ENCODE measurements at regions not wholly inside any gene's neighbourhood (a gene's known extent, or its start where the extent isn't known, plus 50 kb on each side); places are given as distances from the start of the nearest gene placed in this dataset.
"Not testable (repeated sequence)": the region's sequence is repeated elsewhere in the genome, so short reads cannot be mapped to it uniquely, and the experiment has no call there.

DNA sequence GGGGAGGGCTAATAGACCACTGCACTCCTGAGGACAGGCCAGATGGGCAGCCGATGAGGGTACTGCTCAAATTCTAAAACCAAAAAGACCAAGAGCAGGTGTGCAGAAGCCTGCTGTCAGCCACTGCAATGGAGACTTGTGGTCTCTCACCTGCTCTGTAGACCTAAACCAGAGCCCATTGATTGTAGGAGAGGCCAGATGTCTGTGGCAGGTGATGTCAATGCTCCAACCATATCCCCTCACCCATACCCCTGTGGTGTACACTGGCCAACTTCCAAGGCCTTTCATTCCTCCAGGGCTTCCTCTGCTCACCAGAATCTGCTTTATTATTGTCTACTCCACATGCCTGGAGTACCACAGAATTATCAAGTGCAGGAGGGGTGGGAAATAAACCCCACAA lies 116.9 kb upstream of the CHST15 start:
- no peak for DNase-seq

DNA sequence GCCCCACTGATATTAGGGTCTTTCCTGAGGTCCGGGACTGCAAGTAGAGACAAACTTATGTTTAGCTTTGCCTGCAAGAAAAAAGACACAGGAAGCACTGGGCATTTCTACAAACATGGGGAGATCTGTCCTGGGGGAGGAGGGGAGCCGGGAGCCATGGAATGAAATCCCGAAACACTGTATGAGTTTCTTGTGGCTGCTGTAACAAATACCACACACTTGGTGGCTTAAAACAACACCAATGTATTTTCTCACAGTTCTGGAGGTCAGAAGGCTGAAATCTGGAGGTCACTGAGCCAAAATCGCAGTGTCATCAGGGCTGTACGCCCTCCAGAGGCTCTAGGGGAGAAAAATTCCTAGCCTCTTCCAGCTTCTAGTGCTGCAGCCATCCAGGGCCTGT lies 114.0 kb upstream of the CHST15 start:
- DNase-seq = no peak

DNA sequence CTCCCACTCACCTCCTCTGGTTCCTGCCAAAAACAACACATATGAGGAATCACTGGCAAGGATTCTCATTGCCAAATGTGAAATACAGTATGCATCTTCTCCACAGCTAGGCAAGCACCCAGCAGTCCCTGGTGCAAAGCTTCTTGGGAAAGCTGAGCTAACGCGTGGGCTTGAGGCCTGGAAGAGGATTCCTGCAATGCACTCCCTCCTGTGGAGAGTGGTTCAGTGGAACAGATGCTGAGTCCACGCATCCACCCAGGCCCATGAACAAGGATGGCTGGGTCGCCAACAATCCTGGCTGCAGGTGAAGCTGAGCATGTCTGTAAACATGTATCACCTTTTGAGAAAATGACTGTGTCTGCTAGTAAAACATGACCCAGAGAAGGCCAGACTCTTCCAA lies 113.2 kb upstream of the CHST15 start:
- no peak for DNase-seq

DNA sequence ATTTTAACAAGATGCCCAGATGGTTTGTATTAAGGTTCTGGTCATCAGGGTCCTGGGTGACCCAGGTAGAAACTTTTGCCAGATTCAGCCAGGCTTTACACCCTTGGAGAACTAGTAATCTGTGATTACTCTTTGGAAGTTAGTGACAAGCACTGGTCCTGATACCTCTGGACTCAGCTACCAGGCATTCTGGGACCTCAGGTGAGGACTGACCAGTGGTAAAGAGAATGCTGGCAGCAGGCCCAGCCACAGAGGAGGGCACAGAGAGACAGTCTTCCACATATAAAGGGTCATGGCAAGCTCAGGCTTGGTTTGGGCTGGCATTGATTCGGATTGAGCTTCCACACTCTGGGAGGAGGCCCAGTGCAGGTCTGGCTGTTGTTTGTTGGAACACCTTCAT lies 112.0 kb upstream of the CHST15 start:
- DNase-seq = no peak

DNA sequence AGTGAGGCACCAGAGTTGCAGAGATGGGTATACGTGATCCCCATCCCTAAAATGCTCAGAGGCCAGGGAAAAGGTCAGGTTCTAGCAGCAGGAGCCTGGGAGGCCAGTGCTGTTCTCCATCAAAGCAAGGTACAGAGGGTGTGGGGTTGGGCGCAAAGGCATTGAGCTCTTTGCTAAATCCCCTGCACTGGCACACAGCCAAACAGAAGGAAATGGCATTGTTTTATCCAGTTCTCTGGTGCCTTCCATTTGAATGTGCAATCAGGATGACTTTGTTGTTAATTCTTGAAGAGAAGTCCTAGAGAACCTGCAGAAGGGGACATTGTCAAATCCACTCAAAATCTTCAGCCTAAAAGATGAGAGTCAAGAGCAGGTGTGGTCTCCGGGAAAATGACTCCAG lies 111.3 kb upstream of the CHST15 start:
- no peak for DNase-seq

DNA sequence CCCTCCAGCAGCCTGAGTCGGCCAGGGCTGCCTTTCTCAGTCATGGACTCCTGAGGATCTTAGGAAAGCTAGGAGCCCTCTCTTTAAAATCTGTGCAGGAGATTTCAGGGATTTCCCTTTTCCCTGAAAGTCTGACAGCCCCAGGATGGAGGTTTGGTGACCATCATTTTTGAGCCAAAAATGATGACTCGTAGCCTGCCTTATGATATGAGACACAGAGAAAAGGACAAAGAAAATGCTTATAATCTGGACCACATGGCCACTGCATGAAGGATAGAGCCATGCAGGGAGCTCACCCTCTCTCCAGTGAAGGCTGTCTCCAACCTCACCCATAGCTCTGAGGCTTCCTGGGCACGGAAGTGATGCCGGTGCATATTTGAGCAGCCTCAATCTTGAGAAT lies 106.6 kb upstream of the CHST15 start:
- no peak for DNase-seq

DNA sequence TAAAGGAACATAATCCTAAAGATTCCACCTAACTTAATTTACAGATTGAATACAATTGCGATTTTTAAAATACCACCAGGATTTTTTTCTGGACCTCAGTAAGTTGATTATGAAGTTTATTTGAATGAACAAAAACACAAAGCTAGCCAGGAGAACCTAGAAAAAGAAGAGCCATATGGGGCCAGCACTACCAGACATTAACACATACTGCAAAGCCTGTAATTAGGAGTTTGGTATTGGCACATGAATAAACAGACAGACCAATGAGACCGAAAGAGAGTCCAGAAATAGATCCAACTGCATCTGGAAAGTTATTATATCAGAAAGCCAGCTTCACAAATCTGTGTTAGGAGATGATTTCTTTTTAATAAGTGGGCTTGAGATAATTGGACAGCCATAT lies 105.5 kb upstream of the CHST15 start:
- no peak for DNase-seq

DNA sequence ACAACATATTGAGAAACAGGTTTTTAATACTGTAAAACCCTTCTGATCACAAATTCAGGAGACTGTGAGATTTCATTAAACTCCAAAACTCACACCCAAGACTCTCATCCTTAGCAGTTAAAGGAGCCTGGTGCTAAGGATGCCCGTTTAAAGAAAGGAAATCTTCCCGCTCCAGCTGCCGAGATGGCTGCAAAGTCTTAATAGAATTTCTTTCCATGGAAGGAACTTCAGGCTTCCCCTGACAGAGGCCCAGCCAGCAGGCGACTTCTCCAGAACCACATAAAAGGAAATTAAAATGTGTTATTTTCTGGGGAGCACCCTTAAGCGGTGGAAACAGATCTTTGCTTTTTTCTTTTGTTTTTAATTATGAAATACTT lies 104.7 kb upstream of the CHST15 start:
- DNase-seq = no peak

DNA sequence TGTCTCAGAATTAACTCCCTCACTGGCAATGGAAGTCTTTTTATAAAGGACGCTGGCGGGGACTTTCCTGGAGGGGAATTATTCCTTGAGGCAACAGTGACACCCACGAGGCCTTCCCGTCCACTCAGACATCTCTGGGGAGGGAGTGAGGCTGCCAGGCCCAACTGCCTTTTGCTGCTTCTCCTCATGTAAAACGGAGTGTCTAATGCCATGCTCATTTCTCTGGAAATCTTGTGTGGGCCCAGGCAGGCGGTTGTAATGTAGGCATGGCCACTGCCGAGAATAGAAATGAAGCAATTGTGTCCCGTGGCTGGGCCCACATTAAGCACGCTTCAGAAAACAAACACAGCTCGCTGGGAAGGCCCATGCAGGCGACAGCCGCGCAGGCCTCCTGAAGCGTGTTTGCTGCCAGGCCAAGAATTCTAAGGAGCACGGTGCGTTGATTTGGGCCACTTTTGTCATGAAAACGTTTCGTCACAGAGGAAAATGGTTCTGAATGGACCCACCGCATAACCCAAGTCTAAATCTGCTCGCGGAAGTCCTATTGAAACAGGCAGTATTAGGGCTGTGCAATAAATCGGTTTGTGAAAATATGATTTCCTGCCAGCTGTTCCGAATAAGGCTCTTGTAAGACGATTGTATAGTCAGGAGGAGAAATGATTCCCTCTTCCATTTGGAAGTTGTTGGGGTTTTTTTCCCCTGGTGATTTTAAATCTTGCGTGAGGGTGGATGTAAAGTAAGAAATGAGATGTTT lies 104.2 kb upstream of the CHST15 start:
- DNase-seq = no peak

DNA sequence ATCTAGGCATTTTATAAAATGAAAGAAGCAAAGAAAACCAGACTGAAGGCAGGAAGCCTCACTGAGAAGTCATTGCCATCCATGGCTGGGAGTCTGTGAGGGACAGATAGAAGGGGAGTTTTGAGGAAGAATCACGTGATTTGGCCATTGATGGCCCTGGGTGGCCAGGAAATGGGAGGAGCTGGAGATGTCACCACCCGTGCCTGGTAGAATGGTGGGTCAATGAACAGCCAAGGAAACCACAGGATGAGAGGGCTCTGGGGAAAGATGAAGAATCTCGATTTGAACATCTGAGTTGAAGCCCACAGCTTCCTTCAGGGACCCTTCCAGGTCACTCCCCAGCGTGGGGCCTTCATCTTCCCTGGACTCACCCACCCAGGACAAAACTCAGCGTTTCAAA lies 103.3 kb upstream of the CHST15 start:
- DNase-seq = no peak

DNA sequence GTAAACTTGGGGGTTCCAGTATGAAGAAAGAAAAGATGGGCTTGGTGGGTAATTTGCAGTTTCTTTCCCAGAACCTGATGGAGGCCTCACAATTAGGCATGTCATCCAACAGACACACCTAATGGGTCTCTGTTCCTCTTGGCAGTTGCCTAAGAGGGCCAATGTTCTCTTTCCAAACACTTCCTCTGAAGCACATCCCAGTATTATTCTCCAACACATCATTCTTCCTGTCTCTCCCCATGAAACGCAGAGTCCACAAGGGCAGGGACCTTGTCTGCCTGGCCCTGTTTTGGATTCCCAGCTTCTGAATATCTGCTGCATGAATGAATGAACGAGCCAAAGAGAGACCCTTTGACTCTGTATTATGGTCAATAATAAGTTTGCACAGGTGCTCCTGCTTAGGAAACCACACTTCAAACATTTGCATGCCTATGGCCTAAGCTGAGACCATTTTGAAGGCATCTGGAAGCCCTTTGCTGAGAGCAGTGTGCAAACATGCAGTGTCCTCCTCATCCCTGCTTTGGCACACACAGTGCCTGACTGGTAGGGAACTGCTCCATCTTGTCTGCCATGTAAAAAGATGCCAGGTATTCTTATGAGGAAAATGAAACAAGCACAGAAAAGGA lies 100.9 kb upstream of the CHST15 start:
- no peak for DNase-seq

DNA sequence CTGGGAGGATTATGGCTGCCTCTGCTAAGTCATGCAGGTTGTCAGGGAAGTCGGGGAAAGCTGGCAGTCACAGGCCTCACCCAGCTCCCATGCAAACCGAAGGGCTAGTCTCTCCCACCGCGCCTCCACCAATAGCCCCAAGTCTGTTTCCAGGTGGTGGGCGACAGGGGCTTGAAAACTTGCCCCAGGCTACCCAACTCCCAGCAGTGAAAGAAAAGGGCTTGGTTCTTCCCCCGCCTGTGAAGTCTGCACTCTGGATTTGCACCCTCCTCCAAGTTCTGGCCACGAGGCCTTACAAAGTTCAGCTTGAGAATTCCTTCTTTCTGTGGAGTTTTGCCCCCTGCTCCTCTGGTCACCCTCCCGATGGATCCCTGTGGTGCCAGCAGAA lies 99.9 kb upstream of the CHST15 start:
- DNase-seq = no peak

DNA sequence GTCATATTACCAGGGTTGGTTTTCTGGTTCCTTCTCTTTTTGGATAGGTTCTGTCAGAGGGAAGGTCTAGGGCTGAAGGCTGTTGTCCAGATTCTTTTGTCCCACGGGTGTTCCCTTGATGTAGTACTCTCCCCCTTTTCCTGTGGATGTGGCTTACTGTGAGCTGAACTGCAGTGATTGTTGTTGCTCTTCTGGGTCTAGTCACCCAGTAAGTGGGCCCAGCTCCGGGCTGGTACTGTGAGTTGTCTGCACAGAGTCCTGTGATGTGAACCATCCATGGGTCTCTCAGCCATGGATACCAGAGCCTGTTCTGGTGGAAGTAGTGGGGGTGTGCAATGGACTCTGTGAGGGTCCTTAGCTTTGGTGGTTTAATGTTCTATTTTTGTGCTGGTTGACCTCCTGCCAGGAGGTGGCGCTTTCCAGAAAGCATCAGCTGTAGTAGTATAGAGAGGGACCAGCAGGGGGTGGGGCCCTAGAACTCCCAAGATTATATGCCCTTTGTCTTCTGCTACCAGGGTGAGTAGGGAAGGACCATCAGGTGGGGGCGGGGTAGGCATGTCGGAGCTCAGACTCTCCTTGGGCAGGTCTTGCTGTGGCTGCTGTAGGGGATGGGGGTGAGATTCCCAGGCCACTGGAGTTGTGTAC lies 99.4 kb upstream of the CHST15 start:
- not testable (repeated sequence) for DNase-seq

DNA sequence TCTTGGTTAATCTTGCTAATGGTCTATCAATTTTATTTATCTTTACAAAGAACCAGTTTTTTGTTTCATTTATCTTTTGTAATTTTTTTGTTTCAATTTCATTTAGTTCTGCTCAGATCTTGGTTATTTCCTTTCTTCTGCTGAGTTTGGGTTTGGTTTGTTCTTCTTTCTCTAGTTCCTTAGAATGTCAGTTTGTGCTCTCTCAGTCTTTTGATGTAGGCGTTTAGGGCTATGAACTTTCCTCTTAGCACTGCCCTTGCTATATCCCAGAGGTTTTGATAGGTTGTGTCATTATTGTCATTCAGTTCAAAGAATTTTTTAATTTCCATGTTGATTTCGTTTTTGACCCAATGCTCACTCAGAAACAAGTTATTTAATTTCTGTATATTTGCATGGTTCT lies 97.1 kb upstream of the CHST15 start:
- DNase-seq = not testable (repeated sequence)

DNA sequence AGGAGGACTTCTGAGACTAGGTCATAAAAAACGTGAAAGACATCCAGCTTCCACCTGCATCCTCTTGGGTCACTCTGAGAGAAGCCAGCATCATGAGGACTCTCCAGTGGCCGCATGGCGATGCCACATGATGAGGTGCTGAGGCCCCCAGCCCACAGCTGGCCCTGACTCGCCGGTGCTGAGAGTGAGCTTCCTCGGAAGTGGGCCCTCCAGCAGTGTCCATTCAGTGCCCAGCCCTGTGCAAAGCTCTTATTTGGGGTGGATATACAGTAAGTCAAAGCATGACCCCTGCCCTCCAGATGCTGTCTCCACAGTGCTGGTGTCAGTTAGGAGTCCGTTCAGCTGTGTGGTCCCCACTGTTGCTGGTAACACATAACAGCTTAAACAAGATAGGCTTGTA lies 93.6 kb upstream of the CHST15 start:
- DNase-seq = no peak

DNA sequence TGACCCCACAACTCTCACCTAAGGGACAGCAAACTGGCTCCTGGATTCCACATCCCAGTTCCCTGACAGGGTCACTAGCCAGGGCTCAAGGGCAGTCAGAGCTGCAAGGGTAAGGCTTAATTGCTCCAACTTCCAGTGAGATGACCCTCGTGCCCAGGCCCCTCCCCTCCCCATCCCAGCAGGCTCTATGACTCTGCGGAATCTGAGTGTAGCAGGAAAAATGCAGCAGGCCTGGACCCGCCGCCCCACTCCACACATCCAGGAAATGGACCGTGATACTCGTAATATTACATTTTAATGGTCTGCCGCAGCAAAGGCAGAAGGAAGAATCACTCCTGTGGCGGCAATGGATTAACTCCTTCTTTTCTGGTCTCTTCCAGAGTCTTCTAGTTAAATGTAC lies 91.7 kb upstream of the CHST15 start:
- no peak for DNase-seq

DNA sequence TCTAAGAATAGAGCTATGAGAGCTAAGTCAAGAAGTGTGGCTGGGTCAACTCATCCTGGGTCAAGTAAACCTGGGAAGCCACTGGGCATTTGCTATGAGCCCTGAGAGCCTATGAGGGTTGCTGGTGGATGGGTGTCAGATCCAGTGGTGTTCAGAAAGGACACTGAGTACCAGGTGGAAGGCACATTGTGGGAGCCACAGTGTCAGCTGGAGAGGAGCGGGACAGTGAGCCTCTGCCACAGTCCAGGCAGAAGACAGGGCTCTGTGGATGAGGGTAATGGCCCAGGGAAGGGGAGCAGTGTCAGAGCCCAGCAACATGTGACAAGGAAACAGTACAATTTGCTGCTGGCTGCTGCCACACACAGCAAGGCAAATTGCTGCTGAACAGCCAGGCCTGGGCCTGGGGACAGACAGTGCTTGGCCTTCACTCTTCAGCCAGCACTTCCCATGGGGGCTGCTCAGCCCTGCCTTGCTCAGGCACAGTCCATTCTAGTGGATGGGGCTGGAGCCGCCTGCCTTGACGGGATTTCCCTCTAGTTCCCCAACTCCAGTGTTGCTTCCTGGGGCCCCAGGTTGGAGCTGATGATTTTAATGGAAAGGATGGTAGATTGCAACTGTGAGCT lies 90.9 kb upstream of the CHST15 start:
- no peak for DNase-seq

DNA sequence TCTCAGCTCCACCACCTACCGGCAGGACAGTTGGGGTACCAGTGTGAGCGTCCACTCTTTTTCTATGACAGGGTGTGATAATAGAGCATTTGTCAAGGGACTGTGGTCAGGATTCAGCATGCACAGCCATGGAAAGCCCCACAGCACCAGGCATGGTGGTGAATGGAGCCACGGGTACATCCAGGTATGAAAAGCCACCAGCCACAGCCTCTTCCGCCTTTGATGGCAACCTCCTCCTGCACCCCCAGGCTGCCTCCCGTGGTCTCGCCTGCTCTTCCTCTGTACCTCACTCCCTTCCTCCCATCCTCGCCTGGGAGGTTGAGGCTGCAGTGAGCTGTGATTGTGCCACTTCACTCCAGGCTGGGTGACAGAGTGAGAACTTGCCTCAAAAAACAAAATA lies 90.2 kb upstream of the CHST15 start:
- DNase-seq = no peak

DNA sequence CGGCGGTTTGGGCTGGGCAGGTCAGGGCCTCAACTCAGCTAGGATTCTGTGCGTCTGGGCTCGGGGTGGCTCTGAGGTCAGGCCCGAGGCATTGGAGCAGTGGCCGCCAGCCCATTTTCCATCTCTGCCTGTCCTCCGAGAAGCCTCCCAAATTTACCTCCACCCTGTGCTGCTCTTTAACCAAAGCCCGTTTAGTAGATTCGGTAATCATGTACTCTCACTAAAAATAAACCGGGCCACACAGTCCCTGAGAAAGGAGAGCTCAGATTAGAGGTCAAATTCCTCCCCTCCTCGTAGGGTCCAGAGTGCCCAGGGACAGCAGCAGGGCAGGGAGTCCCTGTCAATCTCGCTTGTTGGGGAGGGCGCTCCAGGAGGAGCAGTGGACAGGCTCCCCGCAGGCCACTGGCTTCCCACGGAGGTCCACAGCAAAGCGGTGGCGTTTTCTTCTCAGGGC lies 88.7 kb upstream of the CHST15 start:
- no peak for DNase-seq

DNA sequence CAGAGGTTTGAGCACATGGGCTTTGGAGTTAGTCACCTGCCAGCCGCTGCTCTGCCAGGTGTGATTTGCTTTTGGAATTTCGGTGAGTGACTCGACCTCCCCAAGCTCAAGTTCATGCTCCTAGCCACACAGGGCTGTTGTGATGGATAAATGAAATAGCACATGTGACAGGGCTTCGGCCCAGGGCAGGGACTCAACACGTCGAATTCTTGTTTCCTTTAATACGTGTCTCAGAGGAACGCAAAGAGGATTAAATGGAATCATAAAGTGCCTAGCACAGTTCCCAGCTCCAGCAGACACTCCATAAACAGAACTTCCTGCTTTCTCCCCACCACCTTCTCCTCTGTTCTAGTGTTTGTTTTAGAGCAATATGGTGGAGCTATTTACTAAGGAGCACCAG lies 88.3 kb upstream of the CHST15 start:
- no peak for DNase-seq

DNA sequence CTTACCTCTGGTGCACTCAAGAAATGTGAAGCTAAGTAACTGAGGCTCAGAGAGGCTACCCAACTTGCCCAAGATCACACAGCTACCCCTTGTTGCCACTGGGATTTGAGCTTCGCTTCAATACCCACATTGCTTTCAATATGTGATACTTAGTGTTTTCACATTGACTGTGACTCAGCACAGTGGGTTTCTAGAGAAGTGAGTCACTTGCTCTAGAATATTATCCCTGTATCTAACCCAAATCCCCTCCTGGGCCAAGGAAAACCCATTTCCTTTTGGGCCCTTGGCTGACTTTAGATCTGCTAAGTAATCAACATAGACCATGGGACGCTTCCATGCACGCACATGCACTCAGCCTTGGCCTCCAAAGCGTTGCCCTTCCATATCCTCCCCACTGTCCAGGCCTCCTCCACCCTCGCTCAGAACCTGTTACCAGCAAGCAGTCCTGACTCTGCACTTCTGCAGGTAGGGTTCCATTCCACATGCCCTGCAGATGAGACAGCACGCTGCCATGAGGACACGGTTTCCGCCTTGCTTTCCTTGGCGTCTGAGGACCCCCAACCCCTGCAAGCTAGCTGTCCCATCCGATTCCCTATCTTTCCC lies 87.7 kb upstream of the CHST15 start:
- DNase-seq = no peak

DNA sequence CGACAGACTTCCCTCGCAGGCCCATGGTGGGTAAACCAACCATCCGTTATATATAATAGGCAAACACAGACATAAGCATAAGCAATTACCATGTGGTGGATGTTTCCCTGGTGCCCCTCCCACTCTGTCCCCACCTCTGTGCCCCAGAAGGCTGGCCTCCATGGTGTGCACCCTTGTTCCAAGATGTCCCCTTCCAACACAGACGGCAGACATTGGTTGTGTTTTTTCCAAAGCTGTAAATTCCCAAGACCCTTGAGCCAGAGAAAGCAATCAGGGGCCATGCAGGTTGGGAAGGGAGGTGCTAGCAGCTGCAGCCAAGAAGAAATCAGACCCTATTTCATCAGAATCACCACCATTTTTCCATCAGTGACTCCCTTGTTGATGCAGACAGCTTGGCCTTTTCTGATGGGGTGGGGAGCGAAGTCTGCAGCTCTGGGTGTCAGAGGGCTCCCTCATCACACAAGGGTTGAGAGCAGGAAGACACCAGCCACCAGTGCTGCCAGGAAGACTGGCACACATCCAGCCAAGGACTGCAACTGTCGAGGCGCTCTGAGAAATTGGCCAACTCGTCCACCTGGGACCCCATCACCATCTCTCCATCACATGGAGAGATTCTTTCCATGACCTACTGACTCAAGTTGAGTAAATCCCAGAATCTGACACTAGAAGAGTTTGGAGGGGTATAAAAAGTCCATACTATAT lies 86.8 kb upstream of the CHST15 start:
- DNase-seq = no peak
